Small intestine (tissue), 7 donors: ENCODE measurements at regions not wholly inside any gene's neighbourhood (a gene's known extent, or its start where the extent isn't known, plus 50 kb on each side); places are given as distances from the start of the nearest gene placed in this dataset.
A peak's percentile ranks its signal among the peaks of the same experiment; 100 is the strongest.
"Not testable (repeated sequence)": the region's sequence is repeated elsewhere in the genome, so short reads cannot be mapped to it uniquely, and the experiment has no call there.

Experiments used
- DNase-seq, 2 donors: peaks; one replicate each; pipeline versions ENCODE4 v3.0.0 to v3.0.0-alpha.2; 2013
- FAIRE-seq: peaks from 2 replicates; lab custom pipeline; 2012; peaks lifted over from hg19 to GRCh38; lab: Jason Lieb, UNC
- H3K27ac ChIP-seq, 3 donors: one replicate each; pipeline ENCODE4 v1.5.1; 2013; ENCODE audit warnings: low read length in 2 of 3, mild to moderate bottlenecking in 2 of 3, control low read depth in 1 of 3, inconsistent platforms in 1 of 3, low read depth in 1 of 3, moderate library complexity in 1 of 3
- H3K27me3 ChIP-seq, 3 donors: one replicate each; pipeline ENCODE4 v1.6.1; 2013; ENCODE audit warnings: low read length in 3 of 3, inconsistent platforms in 1 of 3; ENCODE audit not compliant: control insufficient read depth in 3 of 3, insufficient read depth in 3 of 3
- H3K36me3 ChIP-seq, 3 donors: one replicate each; pipeline ENCODE4 v1.6.1; 2013; ENCODE audit warnings: low read length in 3 of 3, inconsistent platforms in 1 of 3, low read depth in 1 of 3, mild to moderate bottlenecking in 1 of 3, moderate library complexity in 1 of 3; ENCODE audit not compliant: control insufficient read depth in 3 of 3, insufficient read depth in 2 of 3
- H3K4me1 ChIP-seq, 3 donors: one replicate each; pipeline ENCODE4 v1.6.1; 2013; ENCODE audit warnings: low read length in 2 of 3, inconsistent platforms in 1 of 3, low read depth in 1 of 3, mild to moderate bottlenecking in 1 of 3, moderate library complexity in 1 of 3; ENCODE audit not compliant: control insufficient read depth in 3 of 3, insufficient read depth in 2 of 3
- H3K4me3 ChIP-seq, 3 donors: one replicate each; pipeline ENCODE4 v1.5.1; 2013; ENCODE audit warnings: low read length in 3 of 3, control low read depth in 1 of 3, inconsistent platforms in 1 of 3, low read depth in 1 of 3, mild to moderate bottlenecking in 1 of 3, moderate library complexity in 1 of 3
- H3K9me3 ChIP-seq, 2 donors: one replicate each; pipeline ENCODE4 v1.6.1; 2013; ENCODE audit warnings: low read depth in 1 of 2, low read length in 1 of 2; ENCODE audit not compliant: control insufficient read depth in 2 of 2, insufficient read depth in 1 of 2
- WGBS, 3 donors: extraction: QIAGEN DNeasy Blood & Tissue Kit; methylation state at CpG; one replicate each; pipeline ENCODE4 v1.1.7; 2013; 5-methylcytosine and 5-hydroxymethylcytosine counted together
- donor health status: healthy with polysubstance abuse.
- donor health status: control.
- donor health status: control.
- donor health status: Bipolar disorder and iron deficiency.
- donor health status: healthy.

DNA sequence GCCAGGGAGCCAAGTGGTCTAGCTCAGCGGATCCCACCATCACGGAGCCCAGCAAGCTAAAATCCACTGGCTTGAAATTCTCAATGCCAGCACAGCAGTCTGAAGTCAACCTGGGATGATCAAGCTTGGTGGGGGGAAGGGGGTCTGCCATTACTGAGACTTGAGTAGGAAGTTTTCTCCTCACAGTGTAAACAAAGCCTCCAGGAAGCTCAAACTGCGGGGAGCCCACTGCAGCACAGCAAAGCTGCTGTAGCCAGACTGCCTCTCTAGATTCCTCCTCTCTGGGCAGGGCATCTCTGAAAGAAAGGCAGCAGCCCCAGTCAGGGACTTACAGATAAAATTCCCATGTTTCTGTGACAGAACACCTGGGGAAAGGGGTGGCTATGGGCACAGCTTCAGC is 98.8 kb upstream of the TRPC5 start:
- H3K9me3 ChIP-seq, H3K4me1 ChIP-seq, H3K27me3 ChIP-seq, H3K36me3 ChIP-seq, DNase-seq, H3K4me3 ChIP-seq, H3K27ac ChIP-seq, FAIRE-seq: not testable (repeated sequence)
- WGBS, 3 donors: 56 to 76% (median 70%) methylated on average over 3 of the region's 3 CpGs

DNA sequence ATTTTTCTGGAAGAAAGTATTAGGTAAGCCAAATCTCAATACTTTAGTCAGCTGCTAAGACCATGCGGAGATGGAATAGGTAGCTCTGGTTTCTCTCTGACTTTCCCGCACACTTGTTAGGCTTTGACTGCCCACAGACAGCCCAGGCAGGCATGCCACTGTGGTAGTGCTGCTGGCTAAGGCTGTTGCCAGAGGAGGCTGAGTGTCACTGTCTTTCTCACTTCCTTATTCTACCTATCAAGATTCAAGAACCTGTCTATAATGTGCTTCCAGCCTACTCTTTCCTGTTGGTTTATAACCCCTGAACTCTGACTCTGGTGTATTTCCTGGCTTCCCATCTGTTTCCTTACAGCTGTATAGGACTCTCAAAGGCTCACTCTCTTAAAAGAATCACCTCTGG is 81.8 kb upstream of the TRPC5 start:
- no peaks in the 10 kb centered on the region for H3K9me3 ChIP-seq
- H3K27ac ChIP-seq: no peak overlapping the region
- no peaks in the 10 kb centered on the region for H3K36me3 ChIP-seq
- H3K27me3 ChIP-seq: no peaks in the 10 kb centered on the region
- H3K4me1 ChIP-seq: no peaks in the 10 kb centered on the region
- 93 to 100% (median 96%) methylated on average over 2 of the region's 2 CpGs for WGBS, 3 donors
- DNase-seq (no peak), FAIRE-seq (no peak)
- no peak overlapping the region for H3K4me3 ChIP-seq

DNA sequence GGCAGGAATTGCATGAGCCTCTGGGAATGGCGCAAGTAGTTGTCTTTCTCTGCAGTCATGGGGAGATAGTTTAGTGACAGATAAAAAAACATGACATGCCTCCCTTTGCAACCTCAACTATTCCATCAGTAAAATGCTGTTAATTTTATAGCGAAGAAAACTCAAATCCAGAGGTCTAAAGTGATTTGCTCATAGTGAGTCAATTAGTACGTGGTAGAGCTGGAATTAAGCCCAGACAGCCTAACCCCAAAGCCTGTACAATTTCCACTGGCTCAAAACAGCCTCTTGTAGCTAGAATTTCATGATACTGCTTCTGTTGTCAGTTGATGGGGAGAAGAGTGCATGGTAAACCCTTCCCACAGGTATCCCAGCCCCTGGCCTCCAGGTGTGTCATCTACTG is 81.3 kb upstream of the TRPC5 start:
- FAIRE-seq (no peak), DNase-seq (no peak)
- 40 to 69% (median 62%) methylated on average over 3 of the region's 3 CpGs for WGBS, 3 donors

DNA sequence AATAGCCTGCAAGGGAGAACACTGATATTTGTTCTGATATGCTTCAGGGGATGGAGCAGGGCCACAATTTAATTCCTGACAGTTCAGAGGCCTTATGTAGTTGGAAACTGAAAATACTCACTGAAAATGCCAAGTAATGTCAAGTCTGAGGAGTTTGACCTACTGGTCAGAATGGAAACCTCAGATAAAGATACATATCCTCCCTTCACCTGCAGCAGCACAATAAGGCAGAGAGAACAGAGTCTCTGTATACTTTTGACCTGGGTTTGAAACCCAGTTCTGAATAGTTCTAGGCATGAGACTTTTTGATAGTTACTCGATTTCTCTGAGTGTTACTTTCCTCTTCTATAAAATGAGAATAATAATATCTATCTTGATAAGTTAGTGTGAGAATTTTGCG is 65.8 kb upstream of the TRPC5 start:
- no peaks in the 10 kb centered on the region for H3K9me3 ChIP-seq
- no peak overlapping the region for H3K27ac ChIP-seq
- DNase-seq (no peak), FAIRE-seq (no peak)
- no peak overlapping the region for H3K4me3 ChIP-seq
- no peaks in the 10 kb centered on the region for H3K27me3 ChIP-seq
- no peaks in the 10 kb centered on the region for H3K36me3 ChIP-seq
- H3K4me1 ChIP-seq: no peaks in the 10 kb centered on the region
- 59 to 83% (median 62%) methylated on average over 2 of the region's 2 CpGs for WGBS, 3 donors

More for the DNA sequence above, 81.3 kb upstream of the TRPC5 start:
- Histone ChIP-seq H3K27ac (no peak overlapping the region), H3K36me3 (no peaks in the 10 kb centered on the region), H3K4me3 (no peak overlapping the region), H3K27me3 (no peaks in the 10 kb centered on the region), H3K9me3 (no peaks in the 10 kb centered on the region), H3K4me1 (no peaks in the 10 kb centered on the region)

DNA sequence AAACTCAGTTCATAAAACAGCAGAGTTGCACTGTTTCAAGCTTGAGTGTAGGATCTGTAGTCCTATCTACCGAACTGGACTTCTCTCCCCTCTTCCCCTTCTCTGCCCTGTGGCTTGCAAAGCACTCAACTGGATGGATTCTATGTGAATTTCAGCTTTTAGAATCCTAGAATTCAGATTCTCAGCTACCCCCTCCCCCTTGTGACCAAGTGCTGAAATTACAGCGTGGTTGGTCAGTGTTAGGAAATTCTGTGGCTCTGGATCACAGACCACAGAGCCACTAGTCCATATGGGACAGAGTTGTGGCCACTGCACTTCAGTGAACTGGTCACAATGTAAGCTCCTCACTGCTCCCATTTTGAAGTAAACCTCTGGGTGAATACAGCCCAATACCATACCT is 64.6 kb upstream of the TRPC5 start:
- Histone ChIP-seq H3K36me3 (no peaks in the 10 kb centered on the region), H3K4me1 (no peaks in the 10 kb centered on the region), H3K4me3 (no peak overlapping the region), H3K9me3 (no peaks in the 10 kb centered on the region), H3K27ac (no peak overlapping the region), H3K27me3 (no peaks in the 10 kb centered on the region)
- WGBS, 3 donors: 17 to 23% (median 20%) methylated on average over 2 of the region's 2 CpGs
- DNase-seq: peak in 1 of 2 donors; percentile 0
- FAIRE-seq: no peak

DNA sequence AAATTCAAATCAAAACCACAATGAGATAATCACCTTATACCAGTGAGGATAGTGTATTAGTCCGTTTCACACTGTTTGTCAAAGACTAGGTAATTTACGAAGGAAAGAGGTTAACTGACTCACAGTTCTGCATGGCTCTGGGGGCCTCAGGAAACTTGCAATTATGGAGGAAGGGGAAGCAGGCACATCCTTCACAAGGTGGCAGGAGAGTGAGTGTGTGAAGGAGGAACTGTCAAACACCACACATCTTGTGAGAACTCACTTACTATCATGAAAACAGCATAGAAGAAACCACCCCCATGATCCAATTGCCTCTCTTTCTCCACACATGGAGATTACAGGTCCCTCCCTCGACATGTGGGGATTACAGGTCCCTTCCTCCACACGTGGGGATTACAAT is 54.7 kb upstream of the TRPC5 start:
- Histone ChIP-seq H3K36me3 (no peaks in the 10 kb centered on the region), H3K27ac (no peak overlapping the region), H3K4me3 (no peak overlapping the region), H3K9me3 (no peaks in the 10 kb centered on the region), H3K27me3 (no peaks in the 10 kb centered on the region), H3K4me1 (no peaks in the 10 kb centered on the region)
- no peak for DNase-seq
- no peak for FAIRE-seq
- 34 to 44% (median 39%) methylated on average over 4 of the region's 4 CpGs for WGBS, 3 donors
